ENCODE measurements at regions not wholly inside any gene's neighbourhood (a gene's known extent, or its start where the extent isn't known, plus 50 kb on each side); places are given as distances from the start of the nearest gene placed in this dataset.
A peak's percentile ranks its signal among the peaks of the same experiment; 100 is the strongest.

DNA sequence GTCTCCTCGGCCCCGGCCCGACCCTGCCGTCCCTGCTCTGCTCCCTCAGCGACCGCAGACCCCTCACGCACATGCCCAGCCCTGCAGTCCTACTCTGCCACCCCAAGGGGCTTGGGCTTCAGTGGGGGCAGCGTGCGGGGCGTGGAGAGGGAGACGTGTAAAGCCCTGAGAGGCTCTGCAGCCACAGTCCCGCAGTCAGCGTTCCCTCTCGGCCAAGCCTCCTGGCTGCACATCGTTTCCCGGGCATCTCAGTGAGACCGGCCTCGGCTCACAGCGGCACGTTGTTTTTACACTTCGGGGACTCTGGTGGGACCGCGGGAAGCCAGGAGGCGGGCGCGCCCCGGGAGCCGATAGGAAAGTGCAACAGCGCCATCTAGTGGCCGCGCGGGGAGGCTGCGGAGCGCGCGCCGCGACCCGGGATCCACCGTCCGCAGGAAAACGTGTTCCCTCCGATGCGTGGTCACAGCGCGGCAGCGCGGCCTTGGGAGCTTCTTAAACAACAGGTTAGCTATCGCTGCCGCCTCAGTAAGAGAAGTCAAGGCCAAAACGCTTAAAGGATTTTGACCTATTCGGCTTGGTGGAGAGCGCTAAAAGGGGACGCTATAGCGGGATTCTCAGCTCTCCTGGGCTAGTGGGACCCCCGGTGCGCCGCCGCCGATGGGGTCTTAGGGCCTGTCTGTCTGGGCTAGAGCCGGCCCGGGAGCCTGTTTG, 226.8 kb upstream of the IGF1R start:
- no peak overlapping the region for H3K4me3 ChIP-seq
- H3K4me2 ChIP-seq (ENCODE audit: insufficient read depth, low read length) = no peak overlapping the region
- WGBS (ENCODE audit: insufficient coverage, low coverage, missing lambda C conversion rate) = 10% methylated on average over 49 of the region's 62 CpGs
- H3K4me1 ChIP-seq (replicated peaks in 1 of 2; ENCODE audit: control insufficient read depth in 2 of 2, insufficient read depth in 2 of 2, low read length in 2 of 2) = peaks cover 0 to 11% of the 10 kb centered on the region in 2 experiments; a peak in 1 of 5 replicates
- no peaks in the 10 kb centered on the region for H3K9me3 ChIP-seq (replicated peaks; ENCODE audit: control insufficient read depth, insufficient read depth, low read depth, low read length)
- no peaks in the 10 kb centered on the region for H3K79me2 ChIP-seq (ENCODE audit: control insufficient read depth, insufficient read depth, low read length)
- no peaks in the 10 kb centered on the region for H3K36me3 ChIP-seq (ENCODE audit: control insufficient read depth, insufficient read depth, low read length)
- no TSS peak for BruUV-seq (replicated peaks)
- no peak overlapping the region for H3K27ac ChIP-seq (ENCODE audit: extremely low read depth, low read depth, low read length)
- H4K20me1 ChIP-seq (replicated peaks; ENCODE audit: control insufficient read depth, insufficient read depth, low read length) = no peaks in the 10 kb centered on the region
- peak; percentile 61 to 90 (median 84) for DNase-seq (ENCODE audit: extremely low read depth in 1 of 4, low spot score in 3 of 4)
- peak overlapping the region in 1 of 2 experiments; percentile 48; a peak in 1 of 4 replicates for H3K9ac ChIP-seq (ENCODE audit: insufficient read depth in 1 of 2, low read depth in 2 of 2, low read length in 2 of 2)
- ChIA-PET CTCF (ENCODE audit: low intra/inter-chr PET ratio) (interaction anchor here (1.6 kb wide), 1 partner anchor 110 kb away, joined by 11 read pairs; no protein-coding TSS in a partner anchor), POLR2A (no interaction called here)
- ATAC-seq = peak; percentile 97
- FAIRE-seq = peak; percentile 82
- intact Hi-C loops (cut with micrococcal nuclease) (loop anchor here (1.0 to 5.0 kb wide), 3 partner anchors 110 to 513 kb away; no protein-coding TSS in a partner anchor), in situ Hi-C loops (cut with MboI) (no loop called here)
- H3K27me3 ChIP-seq (ENCODE audit: control insufficient read depth in 2 of 2, insufficient read depth in 2 of 2, low read length in 2 of 2) = peaks cover 4 to 41% of the 10 kb centered on the region in 2 experiments; a peak in 4 of 5 replicates
- no peaks in the 10 kb centered on the region for H3K9me1 ChIP-seq (ENCODE audit: control insufficient read depth, insufficient read depth, low read length)
- H2AFZ ChIP-seq (ENCODE audit: low read depth, low read length) = no peak overlapping the region
- TF ChIP-seq TGIF2 (CRISPR knock-in tag; IDR thresholded peaks at IDR 0.05) = no peak
- no peak for TF ChIP-seq ZNF274 (IDR thresholded peaks at IDR 0.05; ENCODE audit: borderline replicate concordance, low read depth, low read length)
- peak; percentile 37 for TF ChIP-seq CTCFL (IDR thresholded peaks at IDR 0.05; ENCODE audit: borderline replicate concordance, insufficient read depth, low read depth, low read length, poor library complexity, severe bottlenecking)
- no peak for TF ChIP-seq EP300 (IDR thresholded peaks at IDR 0.05; ENCODE audit: low read length)
- TF ChIP-seq, protein P1, sequence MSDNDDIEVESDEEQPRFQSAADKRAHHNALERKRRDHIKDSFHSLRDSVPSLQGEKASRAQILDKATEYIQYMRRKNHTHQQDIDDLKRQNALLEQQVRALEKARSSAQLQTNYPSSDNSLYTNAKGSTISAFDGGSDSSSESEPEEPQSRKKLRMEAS (CRISPR knock-in tag; IDR thresholded peaks at IDR 0.05) = peak; percentile 66
- TF ChIP-seq ZNF197 (CRISPR knock-in tag; IDR thresholded peaks at IDR 0.05; ENCODE audit: low read depth) = no peak
- peak; percentile 44; the same call in 1 of the 2 replicates for TF ChIP-seq REST (IDR thresholded peaks at IDR 0.05; ENCODE audit: borderline replicate concordance)
- TF ChIP-seq REST (CRISPR knock-in tag; IDR thresholded peaks at IDR 0.05; ENCODE audit: low read depth) = no peak
- no peak for TF ChIP-seq ZEB2 (IDR thresholded peaks at IDR 0.05)
- peak; percentile 61 for TF ChIP-seq SMC3 (conservative IDR thresholded peaks at IDR 0.05; ENCODE audit: insufficient read depth, low read depth, low read length)
- peak; percentile 74; the same call in 1 of the 2 replicates for TF ChIP-seq L3MBTL2 (IDR thresholded peaks at IDR 0.05)
- peak; percentile 29 for TF ChIP-seq CXXC5 (CRISPR knock-in tag; IDR thresholded peaks at IDR 0.05)
